ENCODE measurements at regions not wholly inside any gene's neighbourhood (a gene's known extent, or its start where the extent isn't known, plus 50 kb on each side); places are given as distances from the start of the nearest gene placed in this dataset.

GRCh38 chr4:187469627-187470026 lies 525.9 kb upstream of the ZFP42 start:
- no peak for TF ChIP-seq NFRKB (IDR thresholded peaks at IDR 0.05)
- TF ChIP-seq ELF4 (IDR thresholded peaks at IDR 0.05) = no peak
- no peak for TF ChIP-seq SP1 (IDR thresholded peaks at IDR 0.05)
- no peak for TF ChIP-seq PKNOX1 (IDR thresholded peaks at IDR 0.05)
- TF ChIP-seq SUZ12 (IDR thresholded peaks at IDR 0.05) = no peak
- no peak for TF ChIP-seq FOXK2 (IDR thresholded peaks at IDR 0.05)
- TF ChIP-seq BHLHE40 (IDR thresholded peaks at IDR 0.05; ENCODE audit: borderline replicate concordance) = no peak
- TF ChIP-seq FOXM1 (IDR thresholded peaks at IDR 0.05; ENCODE audit: borderline replicate concordance) = no peak
- TF ChIP-seq L3MBTL2 (conservative IDR thresholded peaks at IDR 0.05) = no peak
- no peak for TF ChIP-seq ZNF384 (IDR thresholded peaks at IDR 0.05)
- TF ChIP-seq FOXA1 (IDR thresholded peaks at IDR 0.05) = no peak
- no peak for TF ChIP-seq TARDBP (IDR thresholded peaks at IDR 0.05)
- TF ChIP-seq LEF1 (IDR thresholded peaks at IDR 0.05; ENCODE audit: borderline replicate concordance) = no peak
- TF ChIP-seq HDGF (IDR thresholded peaks at IDR 0.05; ENCODE audit: borderline replicate concordance) = no peak
